HT-29 (cell line): ENCODE measurements at regions not wholly inside any gene's neighbourhood (a gene's known extent, or its start where the extent isn't known, plus 50 kb on each side); places are given as distances from the start of the nearest gene placed in this dataset.
"Not testable (repeated sequence)": the region's sequence is repeated elsewhere in the genome, so short reads cannot be mapped to it uniquely, and the experiment has no call there.

Experiments used
- DNase-seq: peaks from one replicate; pipeline ENCODE4 v3.0.0-alpha.2; 2015; ENCODE audit warnings: low spot score

- no peak for DNase-seq
Observed at GRCh38 chr6:97347111-97347510, 64.1 kb upstream of the MMS22L start.

DNA sequence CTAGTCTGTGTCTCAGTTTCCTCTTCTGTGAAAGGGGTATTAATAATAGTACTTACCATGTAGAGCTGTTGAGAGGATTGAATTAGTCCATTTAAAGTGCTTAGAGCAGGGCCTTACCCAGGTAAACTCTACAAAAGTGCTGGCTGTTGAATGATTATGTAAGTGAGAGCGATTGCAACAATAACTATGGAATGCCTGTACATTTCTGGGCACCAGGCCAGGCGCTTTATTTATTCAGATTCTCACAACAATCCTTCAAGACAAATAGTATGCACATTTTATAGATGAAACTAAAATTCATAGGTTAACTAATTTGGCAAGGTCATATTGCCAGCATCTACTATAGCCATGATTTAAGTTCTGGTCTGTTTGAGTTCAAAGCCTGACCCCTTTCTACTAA, 78.3 kb upstream of the MMS22L start:
- DNase-seq, result peak; percentile 27

DNA sequence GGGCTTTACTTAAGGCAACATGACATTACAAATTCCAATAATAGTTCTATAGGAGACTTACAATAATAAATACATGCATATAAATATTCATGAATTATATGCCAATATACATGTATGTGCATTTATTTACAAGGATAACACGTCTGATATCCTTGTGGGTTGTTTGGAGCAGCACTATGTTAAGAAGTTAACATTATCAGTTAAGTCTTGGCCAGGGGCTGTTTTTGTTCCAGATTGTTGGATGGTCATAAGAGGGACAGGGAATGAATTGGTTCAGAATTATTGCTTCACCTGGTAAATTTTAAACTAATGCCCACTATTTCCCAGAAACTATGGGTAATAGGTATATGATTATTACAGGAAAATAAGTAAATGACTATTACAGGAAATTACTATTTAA, 81.3 kb upstream of the MMS22L start:
- no peak for DNase-seq

DNA sequence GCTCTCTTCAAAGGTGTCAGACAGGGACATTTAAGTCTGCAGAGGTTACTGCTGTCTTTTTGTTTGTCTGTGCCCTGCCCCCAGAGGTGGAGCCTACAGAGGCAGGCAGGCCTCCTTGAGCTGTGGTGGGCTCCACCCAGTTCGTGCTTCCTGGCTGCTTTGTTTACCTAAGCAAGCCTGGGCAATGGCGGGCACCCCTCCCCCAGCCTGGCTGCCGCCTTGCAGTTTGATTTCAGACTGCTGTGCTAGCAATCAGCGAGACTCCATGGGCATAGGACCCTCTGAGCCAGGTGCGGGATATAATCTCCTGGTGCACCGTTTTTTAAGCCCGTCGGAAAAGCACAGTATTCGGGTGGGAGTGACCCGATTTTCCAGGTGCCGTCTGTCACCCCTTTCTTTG, 99.1 kb upstream of the MMS22L start:
- not testable (repeated sequence) for DNase-seq

- no peak for DNase-seq
Observed at GRCh38 chr6:97392735-97393134, 109.7 kb upstream of the MMS22L start.

DNA sequence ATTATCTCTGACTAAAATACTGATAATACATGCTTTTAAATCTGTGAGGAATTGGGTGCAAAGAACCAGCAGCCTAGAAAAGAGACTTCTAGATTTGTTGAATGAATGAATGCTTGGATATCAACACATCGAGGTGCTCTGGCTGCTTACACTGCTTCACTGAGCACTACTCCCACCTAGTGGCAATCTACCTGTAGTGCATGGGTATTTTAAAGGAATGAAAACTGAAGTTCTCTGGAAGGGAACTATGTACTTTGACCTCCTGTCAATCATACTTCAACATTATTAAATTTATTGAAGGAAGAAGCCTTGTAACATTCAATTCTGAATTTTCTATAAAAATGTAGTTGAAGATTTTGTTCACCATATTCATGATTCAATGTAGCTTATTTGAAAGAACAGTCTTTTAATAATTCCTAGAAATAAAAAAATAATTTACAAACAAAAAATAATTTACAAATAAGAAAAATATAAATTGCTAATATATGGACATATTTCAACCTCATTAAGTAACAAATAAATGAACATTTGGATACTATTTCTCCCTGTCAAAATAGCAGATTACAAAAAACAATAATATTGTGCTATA, 111.2 kb upstream of the MMS22L start:
- DNase-seq, result peak; percentile 90

DNA sequence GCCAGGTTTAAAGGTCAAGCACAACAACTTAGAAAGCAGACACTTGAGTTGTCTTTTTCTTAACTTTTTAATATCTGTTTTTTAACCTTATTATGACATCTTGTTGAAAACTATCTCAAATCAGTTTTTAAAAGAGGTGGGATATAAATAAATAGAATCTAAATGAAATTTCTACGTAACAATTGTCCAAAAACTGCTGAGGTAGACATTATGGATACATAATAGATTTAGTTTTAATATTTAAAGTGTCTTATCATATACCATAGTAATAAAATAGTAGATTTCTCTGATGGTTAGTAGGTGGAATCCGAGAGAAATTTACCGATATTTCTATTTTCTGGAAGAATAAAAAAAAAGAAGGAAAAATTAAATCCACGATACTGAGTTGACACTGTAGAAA, 113.9 kb upstream of the MMS22L start:
- no peak for DNase-seq

GRCh38 chr6:97399208-97399607, 116.2 kb upstream of the MMS22L start:
- no peak for DNase-seq

DNA sequence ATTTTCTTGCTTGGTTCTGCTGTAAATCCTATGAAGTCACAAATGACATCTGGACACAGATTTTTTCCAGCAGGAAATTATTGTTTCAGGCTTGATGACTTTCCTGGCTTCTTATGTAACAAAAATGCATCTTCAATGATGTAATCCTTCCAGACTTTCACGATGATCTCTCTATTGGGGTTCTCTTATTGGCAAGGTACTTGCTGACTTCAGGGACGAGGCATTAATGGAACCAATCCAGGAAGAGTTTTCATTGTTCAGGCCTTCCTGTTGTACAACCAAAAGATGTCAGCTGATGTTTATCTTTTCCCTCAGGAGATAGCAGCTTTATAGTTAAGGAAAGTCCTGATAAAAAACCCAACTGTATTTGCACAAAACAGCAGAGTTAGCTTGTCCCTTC, 118.5 kb upstream of the MMS22L start:
- DNase-seq, result no peak

DNA sequence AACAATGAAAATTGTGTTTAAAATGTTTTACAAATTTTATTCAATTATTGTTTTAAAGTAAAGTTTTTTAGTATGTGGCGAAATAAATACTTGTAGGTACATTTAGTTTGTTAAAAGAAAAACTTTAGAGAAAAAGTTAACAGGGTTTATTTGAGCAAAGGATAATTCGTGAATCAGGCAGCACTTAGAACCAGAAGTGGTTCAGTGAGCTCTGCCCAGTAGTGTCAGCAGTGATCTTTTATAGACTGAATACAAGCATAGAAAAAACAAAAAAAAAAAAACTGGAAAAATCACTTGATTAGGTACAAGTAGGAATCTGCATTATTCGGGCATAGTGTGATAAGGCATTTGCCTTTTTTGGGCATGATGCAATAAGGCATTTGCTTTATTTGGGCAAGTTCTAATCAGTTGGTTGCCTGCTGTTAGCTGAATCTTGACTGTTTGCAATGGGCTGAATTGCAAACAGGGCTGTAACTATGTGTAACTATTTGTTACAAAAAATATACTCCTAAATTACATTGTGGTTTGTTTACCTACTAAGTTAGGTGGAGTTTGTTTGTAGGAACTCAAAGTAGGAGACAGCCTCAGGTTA, 122.9 kb upstream of the MMS22L start:
- DNase-seq, result no peak

GRCh38 chr6:97406633-97407032, 123.6 kb upstream of the MMS22L start:
- DNase-seq, result no peak

DNA sequence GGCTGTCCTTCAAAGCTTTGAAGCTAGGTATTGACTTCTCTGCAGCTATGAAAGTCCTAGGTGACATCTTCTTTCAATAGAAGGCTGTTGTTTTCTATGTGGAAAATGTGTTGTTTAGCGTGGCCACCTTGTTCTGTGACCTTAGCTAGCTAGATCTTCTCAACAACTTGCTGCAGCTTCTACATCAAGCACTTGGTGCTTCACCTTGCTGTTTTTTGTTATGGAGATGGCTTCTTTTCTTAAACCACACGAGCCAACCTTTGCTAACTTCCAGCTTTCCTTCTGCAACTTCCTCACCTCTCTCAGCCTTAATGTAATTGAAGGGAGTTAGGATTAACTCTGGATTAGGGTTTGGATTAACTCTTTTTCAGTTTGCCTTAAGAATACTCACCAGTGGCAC, 128.6 kb upstream of the MMS22L start:
- no peak for DNase-seq

DNA sequence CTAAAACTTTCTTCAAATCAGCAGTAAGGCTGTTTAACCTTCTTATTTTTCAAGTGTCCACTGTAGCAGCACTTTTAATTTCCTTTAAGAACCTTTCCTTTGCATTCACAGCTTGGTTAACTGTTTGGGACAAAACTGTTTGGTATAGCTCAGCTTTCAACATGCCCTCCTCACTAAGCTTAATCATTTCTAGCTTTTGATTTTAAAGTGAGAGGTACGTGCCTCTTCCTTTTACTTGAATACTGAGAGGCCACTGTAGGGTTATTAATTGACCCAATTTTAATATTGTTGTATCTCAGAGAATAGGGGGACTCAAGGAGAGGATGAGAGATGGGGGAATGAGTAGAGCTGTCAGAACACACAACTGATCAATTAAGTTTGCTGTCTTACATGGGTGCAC, 129.5 kb upstream of the MMS22L start:
- no peak for DNase-seq

DNA sequence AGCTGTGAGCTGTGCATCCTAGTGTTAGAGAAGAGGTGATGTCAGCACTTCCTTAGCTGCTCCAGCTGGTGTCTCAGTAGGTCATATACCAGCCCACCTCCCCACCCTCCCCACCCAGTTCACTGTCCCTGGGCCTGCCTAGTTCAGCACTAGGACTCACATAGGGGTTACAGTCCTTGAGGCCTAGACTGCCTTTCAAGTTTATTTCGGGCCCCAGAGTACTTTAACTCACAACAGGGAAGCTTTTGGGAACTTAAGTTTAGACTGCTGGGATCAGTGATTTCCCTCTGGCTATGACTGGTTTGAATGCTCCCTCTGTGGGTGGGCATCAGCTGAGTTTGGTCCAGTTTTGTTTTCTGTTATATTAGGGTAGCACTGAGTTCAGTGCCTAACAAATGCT, 139.2 kb upstream of the MMS22L start:
- DNase-seq, result no peak

DNA sequence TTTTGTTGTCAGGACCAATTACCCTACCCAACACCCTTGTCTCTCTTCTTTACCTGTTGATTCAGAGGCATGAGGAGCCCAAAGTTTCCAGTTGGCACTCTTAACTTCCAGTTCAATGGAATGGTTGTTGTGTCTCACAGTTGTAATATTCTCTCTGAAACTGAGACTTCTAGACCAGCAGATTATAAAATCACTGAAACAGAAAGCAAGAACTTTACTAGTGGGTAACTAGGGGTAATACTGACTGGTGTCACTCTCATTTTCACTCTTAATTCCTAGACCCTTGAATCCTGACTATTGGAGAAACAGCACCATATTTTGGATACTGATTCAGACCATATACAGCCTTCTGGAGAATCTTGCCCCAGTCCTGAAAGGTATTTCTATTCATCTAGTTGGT, 140.2 kb upstream of the MMS22L start:
- no peak for DNase-seq

GRCh38 chr6:97427648-97428047, 144.6 kb upstream of the MMS22L start:
- DNase-seq, result no peak

DNA sequence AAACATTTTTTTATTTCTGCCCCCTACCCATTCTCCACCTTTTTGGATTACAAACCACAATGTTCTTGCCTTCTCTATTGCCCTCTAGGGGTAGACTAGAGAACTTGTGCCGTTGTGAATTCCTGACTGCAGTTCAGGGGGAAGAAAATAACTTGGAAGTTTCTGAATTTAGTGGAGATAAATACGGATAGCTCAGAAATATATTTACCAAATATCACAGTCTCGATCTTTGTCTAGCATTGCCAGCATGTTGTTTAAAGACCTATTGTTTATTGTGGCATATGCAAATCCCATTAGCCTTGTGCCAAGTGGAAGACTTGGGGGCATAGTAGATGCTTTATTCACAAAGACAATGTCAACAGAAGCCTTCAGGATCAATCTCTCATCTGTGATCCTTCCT, 154.1 kb upstream of the MMS22L start:
- peak; percentile 19 for DNase-seq

- no peak for DNase-seq
Observed at GRCh38 chr6:97438011-97438671, 155.1 kb upstream of the MMS22L start.

DNA sequence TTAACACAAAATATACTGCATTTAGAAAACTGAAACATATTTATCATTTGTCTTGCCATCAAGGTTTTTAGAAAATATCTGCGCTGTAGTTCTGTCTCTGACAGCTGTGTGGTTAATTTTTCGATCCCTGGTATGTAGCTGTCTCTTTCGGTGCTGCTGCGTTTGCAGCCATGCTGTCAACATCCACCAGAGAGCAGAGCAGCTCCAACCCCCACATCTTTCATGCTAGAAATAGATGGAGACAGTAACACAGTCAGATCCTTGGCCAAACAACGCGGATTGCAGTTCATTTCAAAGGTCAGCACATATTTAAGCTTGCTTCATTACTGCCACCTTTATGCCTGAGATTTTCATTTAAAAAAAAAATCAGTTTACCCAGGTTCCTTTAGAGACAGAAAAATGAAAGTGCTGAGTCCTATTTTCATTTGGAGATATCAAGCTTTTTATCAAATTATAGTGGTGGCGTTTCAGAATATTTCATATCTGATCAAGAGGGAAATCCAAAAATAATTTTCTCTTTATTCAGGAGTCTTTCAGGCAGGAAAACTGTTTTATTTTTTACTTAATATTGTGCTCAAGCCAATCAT, 157.7 kb upstream of the MMS22L start:
- DNase-seq, result peak; percentile 42

DNA sequence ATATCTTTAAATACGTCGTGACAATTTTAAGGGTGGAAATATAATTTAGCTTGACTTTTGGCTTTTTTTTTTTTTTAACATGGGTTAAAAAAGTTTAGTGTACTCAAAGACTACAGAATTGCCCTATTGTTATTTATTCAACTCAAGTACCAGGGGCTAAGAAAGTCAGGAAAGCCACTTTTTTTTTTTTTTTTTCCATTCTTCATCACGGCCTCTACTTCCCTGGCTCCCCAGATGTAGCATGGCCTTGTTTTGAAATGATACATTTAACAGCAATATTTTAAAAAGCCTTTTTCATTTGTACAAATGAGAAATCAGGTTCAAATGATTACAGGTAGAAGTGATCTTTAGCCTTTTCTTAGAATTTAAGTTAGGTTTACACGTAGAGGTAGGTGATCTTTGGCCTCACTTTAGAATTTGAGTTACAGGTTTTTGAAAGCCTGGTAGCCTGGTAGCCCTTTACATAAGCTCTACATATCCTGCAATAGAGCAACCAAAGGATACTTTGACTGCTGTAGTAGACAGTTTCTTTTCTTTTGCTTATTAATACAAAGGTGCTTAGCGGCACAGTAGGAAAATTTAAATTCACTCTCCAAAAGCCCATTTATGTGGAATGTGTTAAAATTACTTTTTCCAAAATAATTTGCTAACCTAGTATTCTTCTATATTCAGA, 160.5 kb upstream of the MMS22L start:
- DNase-seq, result no peak

- no peak for DNase-seq
Observed at GRCh38 chr6:97445407-97445806, 162.4 kb upstream of the MMS22L start.

DNA sequence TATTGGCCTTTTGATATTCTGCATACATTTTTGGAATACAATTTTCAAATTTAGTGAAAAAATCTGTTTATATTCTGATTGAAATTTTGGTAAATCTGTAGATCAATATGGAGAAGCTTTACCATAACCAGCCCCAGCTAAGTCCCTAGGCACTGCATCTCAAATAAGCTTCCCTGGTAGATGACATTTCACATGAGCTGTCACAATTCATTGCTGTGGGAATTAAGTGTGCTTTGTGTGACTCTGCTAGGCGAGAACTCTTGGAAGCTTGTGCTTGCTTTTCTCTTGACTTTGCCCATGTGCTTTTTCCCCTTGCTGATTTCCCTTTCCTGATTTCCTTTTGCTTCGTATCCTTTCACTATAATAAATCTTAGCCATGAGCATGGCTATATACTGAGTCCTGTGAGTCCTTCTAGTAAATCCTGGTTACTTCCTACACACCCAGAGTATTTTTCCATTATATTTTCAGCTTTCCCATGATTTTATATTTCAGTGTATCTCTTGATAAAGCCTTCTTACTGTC, 166.5 kb upstream of the MMS22L start:
- no peak for DNase-seq
